ENCODE measurements at regions not wholly inside any gene's neighbourhood (a gene's known extent, or its start where the extent isn't known, plus 50 kb on each side); places are given as distances from the start of the nearest gene placed in this dataset.
"Not testable (repeated sequence)": the region's sequence is repeated elsewhere in the genome, so short reads cannot be mapped to it uniquely, and the experiment has no call there.

DNA sequence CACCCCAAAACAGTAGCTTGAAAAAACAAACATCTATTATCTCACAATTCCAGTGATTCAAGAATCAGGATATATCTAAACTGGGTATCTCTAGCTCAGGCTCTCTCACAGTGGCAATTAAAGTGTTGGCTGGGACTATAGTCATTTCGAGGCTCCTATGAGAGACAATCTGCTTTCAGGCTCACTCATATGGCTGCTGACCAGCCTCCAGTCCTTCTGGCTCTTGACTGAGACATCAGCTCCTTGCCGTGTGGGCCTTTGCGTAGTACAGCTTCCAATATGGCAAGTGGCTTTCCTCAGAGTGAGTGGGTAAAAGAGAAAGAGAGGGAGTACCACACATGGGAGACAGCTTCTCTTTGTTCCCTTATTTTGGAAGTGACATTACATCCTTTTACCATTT is 327.2 kb downstream of the CENPW start:
- H3K27ac ChIP-seq (ENCODE audit: low read depth, low read length): no peak overlapping the region
- H3K9me3 ChIP-seq (ENCODE audit: insufficient read depth, low read depth, low read length): peaks cover 12% of the 10 kb centered on the region; the same call in 1 of the 2 replicates
- 97% methylated on average over 3 of the region's 3 CpGs for WGBS
- no peaks in the 10 kb centered on the region for H3K27me3 ChIP-seq (ENCODE audit: insufficient read depth, low read length)
- no peaks in the 10 kb centered on the region for H3K4me1 ChIP-seq (ENCODE audit: insufficient read depth, low read length)
- H3K4me3 ChIP-seq (ENCODE audit: low read length): no peak overlapping the region
- H3K36me3 ChIP-seq (ENCODE audit: insufficient read depth, low read length): no peaks in the 10 kb centered on the region
- no peak overlapping the region for H3K9ac ChIP-seq (ENCODE audit: low read depth, low read length)

- H3K27me3 ChIP-seq (ENCODE audit: insufficient read depth, low read length): no peaks in the 10 kb centered on the region
- H3K27ac ChIP-seq (ENCODE audit: low read depth, low read length): no peak overlapping the region
- no peaks in the 10 kb centered on the region for H3K4me1 ChIP-seq (ENCODE audit: insufficient read depth, low read length)
- peaks cover 16% of the 10 kb centered on the region; the same call in 1 of the 2 replicates for H3K9me3 ChIP-seq (ENCODE audit: insufficient read depth, low read depth, low read length)
- H3K4me3 ChIP-seq (ENCODE audit: low read length): no peak overlapping the region
- no peak overlapping the region for H3K9ac ChIP-seq (ENCODE audit: low read depth, low read length)
- H3K36me3 ChIP-seq (ENCODE audit: insufficient read depth, low read length): no peaks in the 10 kb centered on the region
Measured at GRCh38 chr6:126667728-126668127, 327.8 kb downstream of the CENPW start.

DNA sequence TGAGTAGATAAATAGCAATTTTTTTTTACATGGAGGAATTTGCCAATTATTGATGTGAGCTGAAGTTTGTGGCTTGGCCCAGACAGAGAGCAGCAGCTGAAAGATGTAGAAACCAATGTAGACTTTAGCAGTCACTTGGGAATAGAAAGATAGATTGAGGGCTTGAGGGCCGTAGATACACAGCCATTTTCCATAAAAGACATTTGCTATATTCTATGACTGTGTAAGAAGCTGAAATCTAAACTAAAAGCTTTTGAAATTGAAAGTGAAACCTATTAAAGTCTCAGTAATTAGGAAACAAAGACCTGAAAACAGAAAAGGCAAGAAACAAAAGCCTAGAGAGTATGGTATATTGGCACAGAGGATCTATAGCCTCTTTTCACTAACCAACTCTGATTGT is 332.7 kb downstream of the CENPW start:
- Histone ChIP-seq H3K9ac (ENCODE audit: low read depth, low read length) (no peak overlapping the region), H3K36me3 (ENCODE audit: insufficient read depth, low read length) (no peaks in the 10 kb centered on the region), H3K4me3 (ENCODE audit: low read length) (no peak overlapping the region), H3K4me1 (ENCODE audit: insufficient read depth, low read length) (no peaks in the 10 kb centered on the region), H3K27ac (ENCODE audit: low read depth, low read length) (no peak overlapping the region), H3K9me3 (ENCODE audit: insufficient read depth, low read depth, low read length) (peaks cover 20% of the 10 kb centered on the region; the same call in 1 of the 2 replicates), H3K27me3 (ENCODE audit: insufficient read depth, low read length) (no peaks in the 10 kb centered on the region)
- no CpG with 5 or more reads among the region's 1 CpG for WGBS

GRCh38 chr6:126673749-126674148 is 333.8 kb downstream of the CENPW start:
- 89% methylated on average over 13 of the region's 13 CpGs for WGBS
- H3K27me3 ChIP-seq (ENCODE audit: insufficient read depth, low read length); H3K9ac ChIP-seq (ENCODE audit: low read depth, low read length); H3K4me3 ChIP-seq (ENCODE audit: low read length); H3K27ac ChIP-seq (ENCODE audit: low read depth, low read length); H3K36me3 ChIP-seq (ENCODE audit: insufficient read depth, low read length); H3K4me1 ChIP-seq (ENCODE audit: insufficient read depth, low read length): not testable (repeated sequence)
- H3K9me3 ChIP-seq (ENCODE audit: insufficient read depth, low read depth, low read length): peaks cover 20% of the 10 kb centered on the region; the same call in 1 of the 2 replicates

GRCh38 chr6:126682440-126682839 is 342.5 kb downstream of the CENPW start:
- Histone ChIP-seq H3K4me1 (ENCODE audit: insufficient read depth, low read length) (no peaks in the 10 kb centered on the region), H3K9ac (ENCODE audit: low read depth, low read length) (no peak overlapping the region), H3K4me3 (ENCODE audit: low read length) (no peak overlapping the region), H3K9me3 (ENCODE audit: insufficient read depth, low read depth, low read length) (no peaks in the 10 kb centered on the region), H3K36me3 (ENCODE audit: insufficient read depth, low read length) (no peaks in the 10 kb centered on the region), H3K27me3 (ENCODE audit: insufficient read depth, low read length) (no peaks in the 10 kb centered on the region), H3K27ac (ENCODE audit: low read depth, low read length) (no peak overlapping the region)
- 90% methylated on average over 2 of the region's 2 CpGs for WGBS

DNA sequence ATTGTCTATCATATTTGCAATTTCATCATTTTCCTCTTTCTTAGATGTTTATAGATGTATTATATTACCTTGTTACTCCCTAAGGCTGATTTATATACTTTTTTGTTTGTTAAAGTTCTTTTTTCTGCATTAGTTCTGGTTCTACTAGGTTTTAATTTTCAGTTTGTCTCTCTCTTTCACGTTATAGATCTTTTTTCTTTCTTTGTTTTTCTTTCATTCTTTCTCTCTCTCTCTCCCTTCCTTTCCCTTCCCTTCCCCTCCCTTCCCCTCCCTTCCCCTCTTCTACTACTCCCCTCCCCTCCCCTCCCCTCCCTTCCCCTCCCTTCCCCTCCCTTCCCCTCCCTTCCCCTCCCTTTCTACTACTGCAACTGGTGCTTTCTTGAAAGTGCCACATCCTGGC is 345.3 kb downstream of the CENPW start:
- WGBS: no CpG with 5 or more reads among the region's 1 CpG
- no peaks in the 10 kb centered on the region for H3K36me3 ChIP-seq (ENCODE audit: insufficient read depth, low read length)
- H3K9me3 ChIP-seq (ENCODE audit: insufficient read depth, low read depth, low read length): no peaks in the 10 kb centered on the region
- no peak overlapping the region for H3K4me3 ChIP-seq (ENCODE audit: low read length)
- no peak overlapping the region for H3K27ac ChIP-seq (ENCODE audit: low read depth, low read length)
- no peak overlapping the region for H3K9ac ChIP-seq (ENCODE audit: low read depth, low read length)
- H3K27me3 ChIP-seq (ENCODE audit: insufficient read depth, low read length): no peaks in the 10 kb centered on the region
- no peaks in the 10 kb centered on the region for H3K4me1 ChIP-seq (ENCODE audit: insufficient read depth, low read length)

DNA sequence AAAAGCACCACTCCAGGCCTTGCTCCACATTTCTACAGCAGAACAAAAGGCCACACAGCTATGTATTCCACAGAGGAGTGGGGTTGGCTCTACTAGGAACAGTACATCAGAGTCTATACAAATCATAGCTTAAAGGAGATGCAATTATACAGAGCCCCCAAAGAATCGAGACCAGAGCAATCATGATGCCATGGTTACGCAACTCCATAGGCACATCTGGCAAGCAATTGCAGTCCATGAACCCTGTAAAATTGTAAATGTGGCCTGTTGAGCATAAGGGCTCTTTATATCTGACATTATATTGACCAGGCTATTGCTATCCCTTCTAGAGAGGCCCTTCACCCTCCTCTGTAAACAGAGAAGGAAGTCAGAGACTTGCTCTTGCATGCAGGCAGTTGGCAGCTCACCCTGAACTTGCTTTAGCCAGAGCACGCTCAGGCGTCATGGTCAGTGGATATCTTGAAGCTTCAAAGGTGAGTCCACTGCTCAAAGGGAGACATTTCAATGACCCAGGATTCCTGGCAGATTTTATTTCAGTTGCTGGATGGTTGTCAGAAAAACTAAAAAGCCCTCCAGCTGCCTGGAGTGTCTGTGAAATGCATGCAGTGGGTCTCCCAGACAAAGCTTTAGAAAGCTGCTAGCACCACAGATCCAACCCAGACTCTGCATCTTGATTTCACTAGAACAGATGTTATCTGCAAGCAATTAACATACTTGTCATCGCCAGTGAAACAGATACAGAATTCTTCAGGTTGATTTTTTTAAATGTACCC is 357.2 kb downstream of the CENPW start:
- no peaks in the 10 kb centered on the region for H3K36me3 ChIP-seq (ENCODE audit: insufficient read depth, low read length)
- no peak overlapping the region; the same call in 1 of the 2 replicates for H3K9ac ChIP-seq (ENCODE audit: low read depth, low read length)
- no peak overlapping the region for H3K4me3 ChIP-seq (ENCODE audit: low read length)
- 95% methylated on average over 5 of the region's 5 CpGs for WGBS
- H3K9me3 ChIP-seq (ENCODE audit: insufficient read depth, low read depth, low read length): no peaks in the 10 kb centered on the region
- no peak overlapping the region for H3K27ac ChIP-seq (ENCODE audit: low read depth, low read length)
- 0 out of 2 replicates have a peak, but pooled peaks cover 3% of the 10 kb centered on the region for H3K4me1 ChIP-seq (ENCODE audit: insufficient read depth, low read length)
- H3K27me3 ChIP-seq (ENCODE audit: insufficient read depth, low read length): no peaks in the 10 kb centered on the region

DNA sequence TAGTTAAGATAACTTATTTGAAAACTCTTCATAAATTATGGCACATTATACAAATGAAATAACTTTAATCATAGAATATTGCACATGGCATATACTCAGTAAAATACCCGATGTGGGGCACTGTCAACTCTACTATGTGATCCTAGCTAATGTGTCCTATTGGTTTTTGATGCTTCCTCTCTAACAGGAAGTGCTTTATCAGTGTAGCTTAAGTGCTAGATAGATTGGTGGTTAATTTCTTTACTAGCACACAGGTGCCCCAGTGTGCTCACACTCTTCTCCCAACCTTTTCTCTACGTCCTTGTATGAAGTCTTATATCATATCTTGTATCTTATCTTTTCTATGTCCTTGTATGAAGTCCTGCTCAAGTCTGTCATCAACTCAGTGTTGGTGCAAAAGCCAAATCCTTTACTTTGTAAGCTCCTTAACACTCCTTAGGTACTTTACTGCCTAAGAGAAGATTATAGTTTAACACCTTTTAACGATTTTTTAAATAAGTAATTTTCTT is 358.9 kb downstream of the CENPW start:
- H3K9ac ChIP-seq (ENCODE audit: low read depth, low read length): no peak overlapping the region
- H3K27ac ChIP-seq (ENCODE audit: low read depth, low read length): no peak overlapping the region
- no peaks in the 10 kb centered on the region for H3K36me3 ChIP-seq (ENCODE audit: insufficient read depth, low read length)
- no peak overlapping the region for H3K4me3 ChIP-seq (ENCODE audit: low read length)
- H3K27me3 ChIP-seq (ENCODE audit: insufficient read depth, low read length): no peaks in the 10 kb centered on the region
- H3K9me3 ChIP-seq (ENCODE audit: insufficient read depth, low read depth, low read length): no peaks in the 10 kb centered on the region
- H3K4me1 ChIP-seq (ENCODE audit: insufficient read depth, low read length): no peaks in the 10 kb centered on the region
- WGBS: 76% methylated on average over 2 of the region's 3 CpGs

DNA sequence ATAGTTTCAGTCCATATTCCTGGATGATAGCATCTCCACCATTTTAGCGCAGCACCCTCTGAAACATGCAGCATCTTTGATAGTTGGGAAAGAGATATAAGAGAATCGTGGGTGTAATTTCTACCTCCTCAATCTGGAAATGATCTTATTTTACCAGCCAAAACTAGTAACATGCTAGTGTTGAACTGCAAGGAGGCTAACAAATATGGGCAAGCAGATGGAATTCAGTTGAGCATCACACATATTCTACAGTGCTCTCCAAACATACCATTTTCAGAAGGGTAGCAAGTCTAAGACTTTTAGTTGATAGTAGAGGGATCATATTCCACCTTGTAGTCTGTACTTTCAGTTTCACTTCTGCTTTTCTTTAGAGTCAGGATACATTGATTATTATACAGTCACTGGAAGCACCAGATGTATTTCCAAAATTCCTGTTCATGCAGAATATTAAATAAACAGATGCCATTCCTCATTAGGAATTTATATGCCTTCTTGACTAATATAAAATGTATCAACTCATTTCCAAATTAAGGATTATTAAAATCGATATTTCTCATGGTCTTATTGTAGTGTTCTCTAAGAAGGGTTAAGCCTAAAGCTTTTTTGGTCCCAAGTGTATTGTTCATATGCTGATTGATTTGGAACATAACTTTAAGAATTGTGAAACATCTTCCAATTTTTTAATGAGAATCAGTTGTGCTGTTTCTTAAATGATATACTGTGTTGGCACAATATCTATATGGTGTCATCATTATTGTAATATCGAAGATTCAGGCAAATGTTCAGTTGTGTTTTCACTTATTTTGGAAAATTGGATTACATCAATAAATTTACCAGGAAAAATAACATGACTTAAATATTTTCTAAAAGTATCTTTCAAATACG is 362.0 kb downstream of the CENPW start:
- no peak overlapping the region for H3K4me3 ChIP-seq (ENCODE audit: low read length)
- no peaks in the 10 kb centered on the region for H3K27me3 ChIP-seq (ENCODE audit: insufficient read depth, low read length)
- no peak overlapping the region for H3K27ac ChIP-seq (ENCODE audit: low read depth, low read length)
- 96% methylated on average over 4 of the region's 5 CpGs for WGBS
- no peaks in the 10 kb centered on the region for H3K9me3 ChIP-seq (ENCODE audit: insufficient read depth, low read depth, low read length)
- H3K4me1 ChIP-seq (ENCODE audit: insufficient read depth, low read length): no peaks in the 10 kb centered on the region
- H3K9ac ChIP-seq (ENCODE audit: low read depth, low read length): no peak overlapping the region
- H3K36me3 ChIP-seq (ENCODE audit: insufficient read depth, low read length): no peaks in the 10 kb centered on the region

- WGBS: 96% methylated on average over 2 of the region's 2 CpGs
- H3K36me3 ChIP-seq (ENCODE audit: insufficient read depth, low read length): no peaks in the 10 kb centered on the region
- no peaks in the 10 kb centered on the region for H3K27me3 ChIP-seq (ENCODE audit: insufficient read depth, low read length)
- peaks cover 40% of the 10 kb centered on the region for H3K4me1 ChIP-seq (ENCODE audit: insufficient read depth, low read length)
- H3K9me3 ChIP-seq (ENCODE audit: insufficient read depth, low read depth, low read length): no peaks in the 10 kb centered on the region
- H3K27ac ChIP-seq (ENCODE audit: low read depth, low read length): no peak overlapping the region
- no peak overlapping the region for H3K9ac ChIP-seq (ENCODE audit: low read depth, low read length)
- H3K4me3 ChIP-seq (ENCODE audit: low read length): no peak overlapping the region
Measured at GRCh38 chr6:126716032-126716431, 376.1 kb downstream of the CENPW start.

- Histone ChIP-seq H3K4me1 (ENCODE audit: insufficient read depth, low read length) (peaks cover 40% of the 10 kb centered on the region), H3K9ac (ENCODE audit: low read depth, low read length) (no peak overlapping the region), H3K9me3 (ENCODE audit: insufficient read depth, low read depth, low read length) (no peaks in the 10 kb centered on the region), H3K27ac (ENCODE audit: low read depth, low read length) (no peak overlapping the region; the same call in 1 of the 2 replicates), H3K27me3 (ENCODE audit: insufficient read depth, low read length) (no peaks in the 10 kb centered on the region), H3K36me3 (ENCODE audit: insufficient read depth, low read length) (no peaks in the 10 kb centered on the region), H3K4me3 (ENCODE audit: low read length) (no peak overlapping the region)
- 67% methylated on average over 3 of the region's 3 CpGs for WGBS
Measured at GRCh38 chr6:126716826-126717509, 377.1 kb downstream of the CENPW start.

All from HUES64 (cell line).